GM13976 (cell line): ENCODE measurements at regions not wholly inside any gene's neighbourhood (a gene's known extent, or its start where the extent isn't known, plus 50 kb on each side); places are given as distances from the start of the nearest gene placed in this dataset.
A peak's percentile ranks its signal among the peaks of the same experiment; 100 is the strongest.

Source experiments
- DNase-seq: peaks from one replicate; pipeline ENCODE4 v3.0.0; 2012; ENCODE audit warnings: low spot score
- in situ Hi-C: fragments of 300-500 bp; cut with MboI; formaldehyde crosslinking; loops from one replicate; pipeline ENCODE4 v1.12.0; 2022; ENCODE audit warnings: low sequenced_read_pairs, mixed read lengths, inconsistent platforms; ENCODE audit not compliant: unreplicated experiment
- TF ChIP-seq, protein P1 (sequence below): IDR thresholded peaks from 2 replicates; pipeline ENCODE4 v1.5.1; 2012; ENCODE audit warnings: borderline replicate concordance, mild to moderate bottlenecking; ENCODE audit not compliant: insufficient read depth; ENCODE audit errors: extremely low read depth, missing control alignments, control extremely low read depth

- TF ChIP-seq, protein P1, sequence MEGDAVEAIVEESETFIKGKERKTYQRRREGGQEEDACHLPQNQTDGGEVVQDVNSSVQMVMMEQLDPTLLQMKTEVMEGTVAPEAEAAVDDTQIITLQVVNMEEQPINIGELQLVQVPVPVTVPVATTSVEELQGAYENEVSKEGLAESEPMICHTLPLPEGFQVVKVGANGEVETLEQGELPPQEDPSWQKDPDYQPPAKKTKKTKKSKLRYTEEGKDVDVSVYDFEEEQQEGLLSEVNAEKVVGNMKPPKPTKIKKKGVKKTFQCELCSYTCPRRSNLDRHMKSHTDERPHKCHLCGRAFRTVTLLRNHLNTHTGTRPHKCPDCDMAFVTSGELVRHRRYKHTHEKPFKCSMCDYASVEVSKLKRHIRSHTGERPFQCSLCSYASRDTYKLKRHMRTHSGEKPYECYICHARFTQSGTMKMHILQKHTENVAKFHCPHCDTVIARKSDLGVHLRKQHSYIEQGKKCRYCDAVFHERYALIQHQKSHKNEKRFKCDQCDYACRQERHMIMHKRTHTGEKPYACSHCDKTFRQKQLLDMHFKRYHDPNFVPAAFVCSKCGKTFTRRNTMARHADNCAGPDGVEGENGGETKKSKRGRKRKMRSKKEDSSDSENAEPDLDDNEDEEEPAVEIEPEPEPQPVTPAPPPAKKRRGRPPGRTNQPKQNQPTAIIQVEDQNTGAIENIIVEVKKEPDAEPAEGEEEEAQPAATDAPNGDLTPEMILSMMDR = no peak
- in situ Hi-C loops = no loop called here
- DNase-seq = no peak
Measured at GRCh38 chr2:238571661-238572372, 145.1 kb downstream of the ASB1 start.

GRCh38 chr2:238573065-238573778, 146.5 kb downstream of the ASB1 start:
- TF ChIP-seq, protein P1 = peak; percentile 72
- in situ Hi-C loops = no loop called here
- peak; percentile 84 for DNase-seq

GRCh38 chr2:238573916-238574315, 147.2 kb downstream of the ASB1 start:
- in situ Hi-C loops = no loop called here
- TF ChIP-seq, protein P1 = no peak
- DNase-seq = no peak

DNA sequence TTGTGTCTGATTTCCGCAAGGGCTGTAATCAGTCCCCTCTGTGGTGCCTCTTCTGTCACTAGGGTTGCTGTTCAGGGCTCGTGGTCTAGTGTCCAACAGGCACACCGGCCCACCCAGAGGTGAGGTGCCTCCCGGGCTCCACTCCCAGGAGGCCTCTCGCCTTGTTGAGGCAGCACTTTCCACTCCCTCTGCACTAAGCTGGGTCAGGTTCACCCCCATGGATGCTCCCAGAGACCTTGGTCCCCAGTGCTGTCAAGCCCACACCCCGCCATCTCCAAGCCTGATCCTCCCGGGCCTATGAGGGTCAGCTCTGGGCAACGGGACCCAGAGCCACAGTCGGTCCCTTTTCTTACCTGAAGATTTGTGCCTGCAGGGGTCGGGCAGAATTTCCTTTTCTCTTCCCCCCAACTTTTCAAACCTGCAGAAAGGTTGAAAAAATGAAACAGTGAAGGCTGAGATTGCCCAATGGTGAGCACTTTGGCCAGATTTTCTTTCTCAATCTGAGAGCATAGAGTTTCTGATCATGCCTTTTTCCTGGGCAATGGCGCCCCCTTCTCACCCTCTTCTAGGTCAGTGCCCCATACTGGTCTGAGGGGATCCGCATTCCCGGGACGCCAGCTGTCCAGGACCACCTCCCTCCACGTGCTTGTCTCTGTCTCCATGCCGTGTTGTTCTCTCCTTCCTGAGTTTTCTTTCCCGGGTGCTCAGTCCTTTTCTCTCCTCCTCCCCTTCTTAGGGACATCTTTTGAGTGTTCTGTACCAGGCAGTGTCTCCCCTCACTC, 148.0 kb downstream of the ASB1 start:
- no peak for DNase-seq
- TF ChIP-seq, protein P1 = no peak
- in situ Hi-C loops = no loop called here

DNA sequence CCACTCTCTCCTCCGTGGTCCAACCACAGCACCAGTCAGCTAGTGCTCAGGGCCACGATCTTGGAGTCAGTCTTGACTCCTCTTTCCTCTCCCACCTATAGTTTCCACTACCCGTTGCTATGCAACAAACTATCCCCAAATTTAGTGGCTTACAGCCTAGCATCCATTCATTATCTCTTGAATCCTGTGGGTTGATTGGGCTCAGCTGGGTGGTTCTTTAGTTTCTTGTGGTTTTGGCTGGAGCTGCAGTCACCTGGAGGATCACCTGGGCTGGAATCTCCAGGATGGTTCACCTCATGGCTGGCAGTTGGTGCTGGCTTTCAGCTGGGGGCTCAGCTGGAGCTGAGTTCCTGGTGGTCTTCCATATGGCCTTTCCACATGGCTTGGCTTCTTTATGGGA, 149.9 kb downstream of the ASB1 start:
- no peak for DNase-seq
- TF ChIP-seq, protein P1 = no peak
- in situ Hi-C loops = no loop called here

GRCh38 chr2:238578256-238578655, 151.5 kb downstream of the ASB1 start:
- TF ChIP-seq, protein P1 = no peak
- in situ Hi-C loops = no loop called here
- DNase-seq = no peak
